Lung (tissue), 11 donors: ENCODE measurements at regions not wholly inside any gene's neighbourhood (a gene's known extent, or its start where the extent isn't known, plus 50 kb on each side); places are given as distances from the start of the nearest gene placed in this dataset.

Experiments
- ATAC-seq: fragments of 200-7000 bp; cut with Tn5 transposase; one replicate; pipeline ENCODE4 v1.9.1; 2020; ENCODE audit warnings: moderate number of reproducible peaks; ENCODE audit not compliant: insufficient read depth, low FRiP score
- DNase-seq, 3 donors: peaks; one replicate each; pipeline ENCODE4 v3.0.0-alpha.2; 2013 to 2017
- H3K27ac ChIP-seq, 2 donors: one replicate each; pipeline ENCODE4 v1.5.1; 2013; ENCODE audit warnings: mild to moderate bottlenecking in 2 of 2, moderate library complexity in 2 of 2, control low read depth in 1 of 2, inconsistent platforms in 1 of 2, low read depth in 1 of 2, low read length in 1 of 2
- H3K27me3 ChIP-seq, 3 donors: one replicate each; pipeline ENCODE4 v1.5.1; 2013; ENCODE audit warnings: low read length in 2 of 3; ENCODE audit not compliant: control insufficient read depth in 3 of 3, insufficient read depth in 3 of 3
- H3K36me3 ChIP-seq, 4 donors: one replicate each; pipeline ENCODE4 v1.5.1; 2013; ENCODE audit warnings: low read length in 4 of 4, mild to moderate bottlenecking in 1 of 4, moderate library complexity in 1 of 4; ENCODE audit not compliant: control insufficient read depth in 4 of 4, insufficient read depth in 4 of 4
- H3K4me1 ChIP-seq, 5 donors: one replicate each; pipeline ENCODE4 v1.5.1; 2013; ENCODE audit warnings: low read length in 5 of 5, mild to moderate bottlenecking in 2 of 5, moderate library complexity in 1 of 5; ENCODE audit not compliant: control insufficient read depth in 5 of 5, insufficient read depth in 5 of 5
- H3K4me3 ChIP-seq: one replicate; pipeline ENCODE4 v1.5.1; 2013; ENCODE audit warnings: mild to moderate bottlenecking, control low read depth, moderate library complexity
- H3K9ac ChIP-seq, 2 donors: one replicate each; pipeline ENCODE4 v1.5.1; 2013; ENCODE audit warnings: low read length in 2 of 2, control low read depth in 1 of 2; ENCODE audit not compliant: insufficient read depth in 1 of 2
- H3K9me3 ChIP-seq, 4 donors: one replicate each; pipeline ENCODE4 v1.5.1; 2013; ENCODE audit warnings: low read length in 3 of 4, mild to moderate bottlenecking in 1 of 4, moderate library complexity in 1 of 4; ENCODE audit not compliant: control insufficient read depth in 4 of 4, insufficient read depth in 3 of 4
- WGBS, 2 donors: extraction: QIAGEN DNeasy Blood & Tissue Kit; methylation state at CpG; one replicate each; pipeline ENCODE4 v1.1.7; 2013; 5-methylcytosine and 5-hydroxymethylcytosine counted together
- TF ChIP-seq, protein P1 (sequence below): IDR thresholded peaks from 2 replicates; pipeline ENCODE4 v1.5.1; 2012; ENCODE audit warnings: mild to moderate bottlenecking; ENCODE audit errors: control extremely low read depth, extremely low read depth
- donor health status: control.
- donor health status: control.
- donor health status: Bipolar disorder and iron deficiency.
- donor health status: healthy.
- donor health status: DM: yes; HTN: yes; CAD: no.

DNA sequence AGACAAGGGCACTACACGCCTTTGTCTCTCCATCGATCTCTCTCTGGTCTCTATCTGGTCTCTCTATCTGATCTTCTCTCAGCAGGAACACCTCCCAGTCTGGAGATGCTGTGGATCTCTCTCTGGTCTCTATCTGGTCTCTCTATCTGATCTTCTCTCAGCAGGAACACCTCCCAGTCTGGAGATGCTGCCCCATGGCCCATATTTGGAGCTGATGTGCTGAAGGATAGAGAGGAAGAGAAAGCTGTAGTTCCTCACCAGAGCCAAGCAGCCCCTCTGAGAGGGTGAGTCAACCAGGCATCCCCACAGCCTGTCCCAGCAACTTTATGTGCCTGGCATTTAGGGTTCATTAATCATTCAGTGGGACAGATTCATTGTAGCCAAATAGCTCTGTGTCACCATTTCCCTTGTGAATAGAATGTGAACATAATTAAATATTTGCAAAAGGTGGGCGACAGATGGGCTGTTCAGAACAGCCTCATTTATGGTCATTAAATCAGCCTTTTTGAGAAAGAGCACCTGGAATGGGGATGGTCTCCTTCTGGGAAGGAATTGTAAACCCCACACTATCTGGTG lies 189.3 kb upstream of the MAST4 start:
- Histone ChIP-seq H3K36me3 (no peaks in the 10 kb centered on the region), H3K9me3 (peaks cover 0 to 4% (median under 1%) of the 10 kb centered on the region in 4 donors), H3K27me3 (no peaks in the 10 kb centered on the region), H3K9ac (no peak overlapping the region), H3K4me1 (no peaks in the 10 kb centered on the region), H3K27ac (no peak overlapping the region), H3K4me3 (no peak overlapping the region)
- TF ChIP-seq, protein P1, sequence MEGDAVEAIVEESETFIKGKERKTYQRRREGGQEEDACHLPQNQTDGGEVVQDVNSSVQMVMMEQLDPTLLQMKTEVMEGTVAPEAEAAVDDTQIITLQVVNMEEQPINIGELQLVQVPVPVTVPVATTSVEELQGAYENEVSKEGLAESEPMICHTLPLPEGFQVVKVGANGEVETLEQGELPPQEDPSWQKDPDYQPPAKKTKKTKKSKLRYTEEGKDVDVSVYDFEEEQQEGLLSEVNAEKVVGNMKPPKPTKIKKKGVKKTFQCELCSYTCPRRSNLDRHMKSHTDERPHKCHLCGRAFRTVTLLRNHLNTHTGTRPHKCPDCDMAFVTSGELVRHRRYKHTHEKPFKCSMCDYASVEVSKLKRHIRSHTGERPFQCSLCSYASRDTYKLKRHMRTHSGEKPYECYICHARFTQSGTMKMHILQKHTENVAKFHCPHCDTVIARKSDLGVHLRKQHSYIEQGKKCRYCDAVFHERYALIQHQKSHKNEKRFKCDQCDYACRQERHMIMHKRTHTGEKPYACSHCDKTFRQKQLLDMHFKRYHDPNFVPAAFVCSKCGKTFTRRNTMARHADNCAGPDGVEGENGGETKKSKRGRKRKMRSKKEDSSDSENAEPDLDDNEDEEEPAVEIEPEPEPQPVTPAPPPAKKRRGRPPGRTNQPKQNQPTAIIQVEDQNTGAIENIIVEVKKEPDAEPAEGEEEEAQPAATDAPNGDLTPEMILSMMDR = no peak
- no peak for DNase-seq
- WGBS, 2 donors = 46 to 78% methylated on average over 3 of the region's 3 CpGs
- ATAC-seq = no peak

DNA sequence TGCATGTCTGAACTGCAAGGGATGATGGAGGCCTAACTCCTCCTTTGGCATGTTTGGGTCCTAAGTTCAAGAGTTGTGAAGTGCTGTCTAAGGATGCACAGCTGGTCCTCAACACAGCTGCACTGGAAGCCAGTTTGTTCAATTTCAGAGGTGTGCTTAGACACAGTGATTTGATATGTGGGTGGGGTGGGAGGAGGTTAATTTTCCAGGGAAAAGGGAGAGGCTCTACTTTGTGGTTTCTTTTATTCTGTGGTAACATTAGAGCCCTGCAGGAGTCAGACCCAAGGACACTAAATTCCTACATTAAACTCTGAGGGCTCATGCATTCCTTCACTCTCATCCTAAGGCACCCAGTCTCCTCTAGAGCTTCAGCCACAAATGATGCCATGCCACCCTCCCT lies 188.4 kb upstream of the MAST4 start:
- DNase-seq = no peak
- H3K9me3 ChIP-seq = peaks cover 0 to 4% (median under 1%) of the 10 kb centered on the region in 4 donors
- H3K4me1 ChIP-seq = no peaks in the 10 kb centered on the region
- no peak overlapping the region for H3K9ac ChIP-seq
- no peak overlapping the region for H3K27ac ChIP-seq
- ATAC-seq = no peak
- TF ChIP-seq, protein P1 = no peak
- H3K27me3 ChIP-seq = no peaks in the 10 kb centered on the region
- no peak overlapping the region for H3K4me3 ChIP-seq
- no peaks in the 10 kb centered on the region for H3K36me3 ChIP-seq

DNA sequence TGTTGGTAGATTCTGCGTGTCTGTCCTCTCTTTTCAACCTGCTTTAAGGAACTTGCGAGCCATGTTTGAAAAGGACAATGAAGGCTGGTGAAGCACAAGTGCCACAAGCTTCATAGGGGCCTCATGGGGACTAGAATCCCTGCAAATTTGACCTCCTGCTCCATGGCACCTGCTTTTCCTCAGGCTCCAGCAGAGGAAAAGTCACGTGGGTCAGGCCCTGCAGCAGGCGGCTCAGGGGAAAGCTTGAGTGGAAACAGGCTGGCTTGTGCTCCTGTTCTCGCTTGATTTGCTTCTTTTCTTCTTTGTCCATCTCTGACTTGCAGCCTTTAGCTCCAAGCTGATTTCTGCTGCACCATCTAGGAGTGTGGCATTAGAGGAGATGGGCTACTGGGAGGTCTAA lies 187.6 kb upstream of the MAST4 start:
- Histone ChIP-seq H3K4me1 (peaks cover 0 to 2% (median 0%) of the 10 kb centered on the region in 5 donors), H3K4me3 (no peak overlapping the region), H3K9ac (no peak overlapping the region), H3K9me3 (peaks cover 0 to 4% (median under 1%) of the 10 kb centered on the region in 4 donors), H3K27me3 (no peaks in the 10 kb centered on the region), H3K36me3 (no peaks in the 10 kb centered on the region), H3K27ac (no peak overlapping the region)
- TF ChIP-seq, protein P1 = no peak
- DNase-seq (no peak), ATAC-seq (no peak)
- WGBS, 2 donors = 91 to 94% methylated on average over 5 of the region's 5 CpGs

DNA sequence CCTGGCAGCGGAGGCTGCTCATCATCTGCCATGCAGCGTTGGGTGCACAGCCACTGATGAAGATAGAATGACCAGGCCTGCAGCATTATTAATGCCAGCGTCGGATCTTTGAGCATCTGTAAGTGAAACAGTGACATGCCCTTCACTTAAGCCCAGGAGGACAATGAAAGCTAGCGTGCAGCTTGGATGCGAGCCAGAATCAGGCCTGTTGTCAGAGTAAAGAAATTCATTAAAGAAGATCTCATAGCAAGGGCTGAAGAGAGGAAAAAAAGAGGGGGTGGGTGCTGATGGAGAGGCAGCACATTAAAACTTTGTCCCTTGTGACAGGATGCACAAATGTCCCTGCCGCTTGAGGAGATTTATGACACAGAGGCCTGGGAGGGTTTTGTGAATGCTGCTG lies 186.1 kb upstream of the MAST4 start:
- ATAC-seq = no peak
- no peak overlapping the region for H3K27ac ChIP-seq
- TF ChIP-seq, protein P1 = no peak
- H3K27me3 ChIP-seq = no peaks in the 10 kb centered on the region
- H3K4me3 ChIP-seq = no peak overlapping the region
- peaks cover 0 to 9% (median 0%) of the 10 kb centered on the region in 5 donors for H3K4me1 ChIP-seq
- no peak overlapping the region for H3K9ac ChIP-seq
- 79 to 80% methylated on average over 7 of the region's 7 CpGs for WGBS, 2 donors
- no peaks in the 10 kb centered on the region for H3K36me3 ChIP-seq
- DNase-seq = peak in 1 of 3 donors; percentile 37
- H3K9me3 ChIP-seq = peaks cover 0 to 4% (median under 1%) of the 10 kb centered on the region in 4 donors
